BE2C (cell line): ENCODE measurements at regions not wholly inside any gene's neighbourhood (a gene's known extent, or its start where the extent isn't known, plus 50 kb on each side); places are given as distances from the start of the nearest gene placed in this dataset.

Experiments used
- DNase-seq: peaks from one replicate; pipeline ENCODE4 v3.0.0-alpha.2; 2020
- H3K27me3 ChIP-seq: fragments of 250-450 bp; sonication (Bioruptor Pico); 2 replicates; pipeline ENCODE4 v1.5.1; 2020; ENCODE audit warnings: mild to moderate bottlenecking
- H3K36me3 ChIP-seq: fragments of 250-450 bp; sonication (Bioruptor Pico); 2 replicates; pipeline ENCODE4 v1.5.1; 2020; ENCODE audit warnings: mild to moderate bottlenecking
- H3K4me1 ChIP-seq: fragments of 250-450 bp; sonication (Bioruptor Pico); 2 replicates; pipeline ENCODE4 v1.5.1; 2020
- H3K4me3 ChIP-seq: 2 replicates; pipeline ENCODE4 v1.5.1; 2011; ENCODE audit warnings: low read depth, low read length
- H3K9me3 ChIP-seq: fragments of 250-450 bp; sonication (Bioruptor Pico); 2 replicates; pipeline ENCODE4 v1.5.1; 2020
- TF ChIP-seq, protein P1 (sequence below): IDR thresholded peaks from 2 replicates; pipeline ENCODE4 v1.5.1; 2012; ENCODE audit warnings: mild to moderate bottlenecking, low read depth, low read length

- Histone ChIP-seq H3K4me3 (no peak overlapping the region), H3K9me3 (no peaks in the 10 kb centered on the region), H3K4me1 (no peaks in the 10 kb centered on the region), H3K27me3 (no peaks in the 10 kb centered on the region), H3K36me3 (no peaks in the 10 kb centered on the region)
- DNase-seq, result no peak
- TF ChIP-seq, protein P1, sequence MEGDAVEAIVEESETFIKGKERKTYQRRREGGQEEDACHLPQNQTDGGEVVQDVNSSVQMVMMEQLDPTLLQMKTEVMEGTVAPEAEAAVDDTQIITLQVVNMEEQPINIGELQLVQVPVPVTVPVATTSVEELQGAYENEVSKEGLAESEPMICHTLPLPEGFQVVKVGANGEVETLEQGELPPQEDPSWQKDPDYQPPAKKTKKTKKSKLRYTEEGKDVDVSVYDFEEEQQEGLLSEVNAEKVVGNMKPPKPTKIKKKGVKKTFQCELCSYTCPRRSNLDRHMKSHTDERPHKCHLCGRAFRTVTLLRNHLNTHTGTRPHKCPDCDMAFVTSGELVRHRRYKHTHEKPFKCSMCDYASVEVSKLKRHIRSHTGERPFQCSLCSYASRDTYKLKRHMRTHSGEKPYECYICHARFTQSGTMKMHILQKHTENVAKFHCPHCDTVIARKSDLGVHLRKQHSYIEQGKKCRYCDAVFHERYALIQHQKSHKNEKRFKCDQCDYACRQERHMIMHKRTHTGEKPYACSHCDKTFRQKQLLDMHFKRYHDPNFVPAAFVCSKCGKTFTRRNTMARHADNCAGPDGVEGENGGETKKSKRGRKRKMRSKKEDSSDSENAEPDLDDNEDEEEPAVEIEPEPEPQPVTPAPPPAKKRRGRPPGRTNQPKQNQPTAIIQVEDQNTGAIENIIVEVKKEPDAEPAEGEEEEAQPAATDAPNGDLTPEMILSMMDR, result no peak
Observed at GRCh38 chr16:65394281-65394680, 272.4 kb upstream of the CDH11 start.

DNA sequence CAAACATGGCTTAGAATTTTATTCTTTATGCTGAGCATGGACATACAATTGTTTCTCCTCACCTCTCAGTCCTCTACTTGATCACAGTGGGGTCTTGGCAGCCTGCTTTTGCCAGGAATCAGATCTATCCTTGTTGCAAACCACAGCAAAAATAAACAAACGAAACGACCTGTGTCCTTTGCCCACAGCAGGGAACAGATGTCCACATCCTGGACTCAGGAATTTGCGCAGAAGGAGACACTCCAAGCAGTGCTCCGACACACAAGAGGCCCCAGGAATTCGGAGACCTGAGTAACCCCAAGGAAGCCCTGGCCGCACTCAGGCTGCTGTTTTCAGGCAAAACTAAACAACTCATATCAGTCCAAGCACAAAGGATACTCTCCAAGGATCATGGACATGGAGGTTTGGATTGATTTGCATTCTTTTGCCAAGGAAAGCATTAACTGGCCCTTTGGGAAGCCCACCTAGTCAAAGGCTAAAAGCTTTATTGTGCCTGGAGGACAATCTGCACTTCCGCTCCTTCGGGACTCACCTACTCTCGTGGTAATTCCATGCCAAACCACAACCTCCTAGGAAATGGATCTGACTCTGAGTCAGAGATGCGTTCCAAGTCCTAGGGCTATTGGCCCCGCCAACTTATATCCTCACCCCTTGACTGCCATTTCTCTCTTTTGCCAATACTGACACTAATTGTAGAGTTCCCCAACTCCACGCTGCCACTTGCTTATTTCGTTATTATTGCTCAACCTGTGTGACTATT is 271.1 kb upstream of the CDH11 start:
- DNase-seq, result no peak
- H3K4me1 ChIP-seq, result no peaks in the 10 kb centered on the region
- no peaks in the 10 kb centered on the region for H3K9me3 ChIP-seq
- TF ChIP-seq, protein P1, result no peak
- no peak overlapping the region for H3K4me3 ChIP-seq
- no peaks in the 10 kb centered on the region for H3K27me3 ChIP-seq
- H3K36me3 ChIP-seq, result no peaks in the 10 kb centered on the region

DNA sequence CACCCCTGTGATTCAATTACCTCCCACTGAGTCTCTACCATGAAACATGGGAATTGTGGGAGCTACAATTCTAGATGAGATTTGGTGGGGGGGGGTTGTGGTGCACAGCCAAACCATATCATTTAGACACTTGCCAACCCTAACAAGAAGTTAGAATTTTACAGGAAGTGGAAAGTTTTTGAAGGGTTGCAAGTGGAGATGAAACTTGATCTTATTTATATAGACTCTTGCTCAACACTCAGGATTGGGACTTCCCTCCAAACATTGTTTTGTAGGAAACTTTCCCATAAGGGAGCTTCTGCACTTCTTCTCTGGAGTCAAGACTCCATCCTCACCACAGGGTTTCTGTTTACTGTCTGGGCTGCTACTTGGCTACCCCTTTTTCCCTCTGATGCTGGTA is 266.7 kb upstream of the CDH11 start:
- H3K4me1 ChIP-seq, result no peaks in the 10 kb centered on the region
- no peaks in the 10 kb centered on the region for H3K36me3 ChIP-seq
- no peak for DNase-seq
- H3K9me3 ChIP-seq, result no peaks in the 10 kb centered on the region
- TF ChIP-seq, protein P1, result no peak
- no peak overlapping the region for H3K4me3 ChIP-seq
- H3K27me3 ChIP-seq, result no peaks in the 10 kb centered on the region

GRCh38 chr16:65386672-65387071 is 264.8 kb upstream of the CDH11 start:
- H3K9me3 ChIP-seq, result no peaks in the 10 kb centered on the region
- no peaks in the 10 kb centered on the region for H3K27me3 ChIP-seq
- H3K4me3 ChIP-seq, result no peak overlapping the region
- TF ChIP-seq, protein P1, result no peak
- H3K4me1 ChIP-seq, result no peaks in the 10 kb centered on the region
- no peak for DNase-seq
- no peaks in the 10 kb centered on the region for H3K36me3 ChIP-seq

- TF ChIP-seq, protein P1, result no peak
- Histone ChIP-seq H3K9me3 (no peaks in the 10 kb centered on the region), H3K4me1 (no peaks in the 10 kb centered on the region), H3K36me3 (no peaks in the 10 kb centered on the region), H3K4me3 (no peak overlapping the region), H3K27me3 (no peaks in the 10 kb centered on the region)
- no peak for DNase-seq
Observed at GRCh38 chr16:65384441-65384840, 262.6 kb upstream of the CDH11 start.

DNA sequence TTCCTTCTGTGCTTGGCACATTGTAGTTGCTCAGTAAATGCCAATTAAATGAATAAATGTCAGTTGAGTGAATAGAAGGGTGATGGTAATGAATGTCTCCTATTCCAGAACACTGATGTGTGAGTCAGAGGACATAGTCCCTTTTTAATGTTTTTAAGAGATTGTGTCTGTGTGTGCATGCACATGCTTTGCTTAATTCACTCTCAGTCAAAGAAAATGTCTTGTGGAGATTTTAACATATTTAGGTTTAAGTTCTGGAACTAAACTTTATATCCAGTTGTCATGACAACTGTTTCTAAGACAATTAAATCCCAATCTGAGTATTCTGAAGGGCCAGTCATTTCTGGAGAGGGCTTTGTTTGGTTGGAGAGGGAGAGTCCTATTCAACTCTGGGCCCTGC is 255.3 kb upstream of the CDH11 start:
- H3K9me3 ChIP-seq, result no peaks in the 10 kb centered on the region
- H3K27me3 ChIP-seq, result no peaks in the 10 kb centered on the region
- no peaks in the 10 kb centered on the region for H3K4me1 ChIP-seq
- H3K36me3 ChIP-seq, result no peaks in the 10 kb centered on the region
- no peak for DNase-seq
- TF ChIP-seq, protein P1, result no peak
- H3K4me3 ChIP-seq, result no peak overlapping the region
